Loucy (cell line): ENCODE measurements at regions not wholly inside any gene's neighbourhood (a gene's known extent, or its start where the extent isn't known, plus 50 kb on each side); places are given as distances from the start of the nearest gene placed in this dataset.
"Not testable (repeated sequence)": the region's sequence is repeated elsewhere in the genome, so short reads cannot be mapped to it uniquely, and the experiment has no call there.

Experiments used
- H2AFZ ChIP-seq: fragments of 200-600 bp; sonication (generic); 2 replicates; pipeline ENCODE4 v1.6.0; 2016; ENCODE audit warnings: antibody characterized with exemption, mild to moderate bottlenecking, low read length, moderate library complexity
- H3F3A ChIP-seq: fragments of 200-600 bp; 2 replicates; pipeline ENCODE4 v1.6.0; 2016; ENCODE audit warnings: antibody characterized with exemption, low read depth, mild to moderate bottlenecking
- H3K27me3 ChIP-seq: fragments of 200-600 bp; sonication (generic); 2 replicates; pipeline ENCODE4 v1.6.1; 2014; ENCODE audit warnings: low read length, mild to moderate bottlenecking; ENCODE audit not compliant: insufficient read depth, poor library complexity, severe bottlenecking
- H3K36me3 ChIP-seq: fragments of 200-600 bp; sonication (generic); 2 replicates; pipeline ENCODE4 v1.6.1; 2016; ENCODE audit warnings: low read length; ENCODE audit not compliant: insufficient read depth
- H3K4me1 ChIP-seq: fragments of 200-600 bp; sonication (generic); 2 replicates; pipeline ENCODE4 v1.5.1; 2014; ENCODE audit warnings: low read length, mild to moderate bottlenecking; ENCODE audit not compliant: insufficient read depth, poor library complexity, severe bottlenecking
- H3K4me2 ChIP-seq: fragments of 200-600 bp; sonication (generic); 2 replicates; pipeline ENCODE4 v1.6.0; 2014; ENCODE audit warnings: antibody characterized with exemption, low read length, low read depth, mild to moderate bottlenecking; ENCODE audit not compliant: poor library complexity, severe bottlenecking
- H3K4me3 ChIP-seq: fragments of 200-600 bp; sonication (generic); 2 replicates; pipeline ENCODE4 v1.5.1; 2014; ENCODE audit warnings: low read length, mild to moderate bottlenecking, mixed read lengths; ENCODE audit not compliant: poor library complexity, severe bottlenecking
- H3K79me2 ChIP-seq: fragments of 200-600 bp; sonication (generic); 2 replicates; pipeline ENCODE4 v1.6.1; 2014; ENCODE audit warnings: low read length; ENCODE audit not compliant: insufficient read depth
- H3K9ac ChIP-seq: fragments of 200-600 bp; sonication (generic); 2 replicates; pipeline ENCODE4 v1.6.0; 2014; ENCODE audit warnings: mild to moderate bottlenecking, low read depth, low read length, moderate library complexity; ENCODE audit not compliant: poor library complexity, severe bottlenecking
- H3K9me2 ChIP-seq: fragments of 200-600 bp; sonication (generic); replicated peaks from 2 replicates; pipeline ENCODE4 v1.6.1; 2016; ENCODE audit warnings: low read depth, low read length, mixed read lengths
- H3K9me3 ChIP-seq: fragments of 200-600 bp; sonication (generic); 2 replicates; pipeline ENCODE4 v1.6.1; 2014; ENCODE audit warnings: mild to moderate bottlenecking, antibody characterized with exemption, low read length, low read depth; ENCODE audit not compliant: insufficient read depth
- H4K20me1 ChIP-seq: fragments of 200-600 bp; sonication (generic); 2 replicates; pipeline ENCODE4 v1.6.0; 2014; ENCODE audit warnings: antibody characterized with exemption, low read length, mild to moderate bottlenecking; ENCODE audit not compliant: insufficient read depth, poor library complexity, severe bottlenecking

GRCh38 chr7:56993779-56994178 lies 138.5 kb downstream of the ZNF479 start:
- H3K9me2 ChIP-seq, H3K4me1 ChIP-seq, H4K20me1 ChIP-seq, H3K27me3 ChIP-seq, H3K4me2 ChIP-seq, H3K4me3 ChIP-seq, H3K79me2 ChIP-seq, H3K36me3 ChIP-seq, H3K9me3 ChIP-seq, H3F3A ChIP-seq, H2AFZ ChIP-seq, H3K9ac ChIP-seq: not testable (repeated sequence)

GRCh38 chr7:56957737-56958408 lies 174.4 kb downstream of the ZNF479 start:
- H3K4me3 ChIP-seq, H3K9me3 ChIP-seq, H3K9ac ChIP-seq, H3K4me1 ChIP-seq, H3K27me3 ChIP-seq, H3K9me2 ChIP-seq, H3F3A ChIP-seq, H2AFZ ChIP-seq, H3K79me2 ChIP-seq, H4K20me1 ChIP-seq, H3K36me3 ChIP-seq, H3K4me2 ChIP-seq: not testable (repeated sequence)

DNA sequence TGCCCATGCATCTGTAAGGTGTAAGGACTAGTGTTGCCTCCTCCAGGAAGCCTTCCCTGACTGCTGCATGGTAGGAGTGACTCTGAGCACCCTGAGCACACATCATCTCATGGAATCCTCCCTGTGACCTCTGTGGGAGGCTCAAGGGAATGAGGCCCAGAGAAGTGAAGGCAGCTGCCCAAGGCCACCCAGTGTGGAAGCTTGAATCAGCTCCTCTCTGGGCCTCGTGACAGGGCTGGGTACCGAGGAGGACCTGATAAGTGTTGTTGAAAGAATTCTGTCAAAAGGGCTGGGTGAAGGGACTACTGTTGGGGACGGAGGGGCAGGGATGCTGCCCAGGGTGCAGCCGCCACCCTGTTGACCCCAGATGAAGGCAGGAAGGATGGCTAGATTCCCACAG lies 175.2 kb downstream of the ZNF479 start:
- not testable (repeated sequence) for H4K20me1 ChIP-seq, H3K9ac ChIP-seq, H3K9me2 ChIP-seq, H3F3A ChIP-seq, H3K4me1 ChIP-seq, H3K9me3 ChIP-seq, H3K79me2 ChIP-seq, H3K27me3 ChIP-seq, H3K4me3 ChIP-seq, H2AFZ ChIP-seq, H3K36me3 ChIP-seq, H3K4me2 ChIP-seq

DNA sequence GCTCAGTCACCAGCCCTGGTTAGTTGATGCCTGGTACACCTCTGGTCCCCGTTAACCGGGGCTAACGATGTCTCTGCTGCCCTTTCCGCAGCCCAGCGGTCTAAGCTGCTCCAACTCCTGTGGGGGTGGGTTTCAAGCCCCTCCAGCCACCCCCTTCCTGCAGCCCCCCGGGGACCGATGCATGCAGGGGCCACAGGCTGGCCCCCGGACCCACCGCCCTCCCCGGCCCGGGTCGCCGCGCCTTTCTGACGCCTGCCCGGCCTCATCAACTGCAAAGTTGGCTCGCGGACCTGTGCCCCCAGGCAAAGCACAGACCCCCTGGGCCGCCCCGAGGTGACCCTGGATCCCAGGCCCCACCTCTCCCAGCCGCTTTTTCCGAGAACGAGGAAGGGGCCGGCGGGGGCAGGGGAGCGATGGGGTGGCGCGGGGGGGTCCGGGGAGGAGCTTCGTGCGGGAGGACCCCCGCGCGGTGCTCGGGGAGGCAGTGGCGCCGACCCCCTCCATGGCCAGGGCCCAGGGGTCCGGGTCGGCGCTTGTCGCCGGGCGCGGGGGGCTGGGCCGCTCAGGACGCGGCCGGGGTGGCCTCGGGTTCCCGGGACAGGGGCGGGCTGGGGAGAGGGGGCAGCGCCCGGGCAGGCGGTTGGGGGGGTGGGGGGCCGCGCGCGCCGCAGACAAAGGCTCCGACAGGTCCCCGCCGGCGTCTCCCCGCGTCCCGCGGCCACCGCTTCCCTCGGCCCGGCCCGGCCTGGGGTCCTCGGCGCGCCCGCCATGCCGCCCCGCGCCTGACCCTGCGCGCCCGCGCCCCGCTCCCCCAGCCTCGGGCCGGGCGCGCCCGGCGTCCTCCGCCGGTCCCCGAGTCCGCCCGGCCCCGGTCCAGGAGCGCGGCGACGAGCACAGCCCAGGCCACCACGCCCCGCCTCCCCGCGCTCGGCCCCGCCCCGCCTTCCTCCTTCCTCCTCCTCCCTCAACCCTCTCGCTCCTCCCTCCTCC lies 183.6 kb downstream of the ZNF479 start:
- H3K79me2 ChIP-seq, H3F3A ChIP-seq, H3K9me3 ChIP-seq, H4K20me1 ChIP-seq, H2AFZ ChIP-seq, H3K9ac ChIP-seq, H3K4me3 ChIP-seq, H3K9me2 ChIP-seq, H3K27me3 ChIP-seq, H3K4me1 ChIP-seq, H3K36me3 ChIP-seq, H3K4me2 ChIP-seq: not testable (repeated sequence)

DNA sequence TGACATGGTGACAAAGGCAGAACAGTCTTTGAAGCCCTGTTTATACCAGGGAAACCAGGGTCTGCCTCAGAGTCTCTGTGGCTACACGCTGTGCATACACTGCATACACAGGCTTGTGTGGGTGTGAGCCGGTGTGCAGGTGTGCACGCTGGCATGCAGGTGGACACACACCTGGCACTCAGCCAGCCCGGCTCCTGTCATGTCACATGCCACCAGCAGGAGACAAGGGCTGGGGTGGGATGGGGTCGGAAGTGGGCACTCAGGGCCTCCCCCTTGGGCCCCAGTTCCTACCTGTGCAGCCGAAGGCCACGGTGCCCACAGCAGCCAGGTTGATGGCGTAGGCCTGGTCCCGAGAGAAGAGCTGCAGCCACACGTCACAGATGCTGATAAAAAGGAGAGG lies 192.2 kb downstream of the ZNF479 start:
- not testable (repeated sequence) for H3K4me1 ChIP-seq, H3K36me3 ChIP-seq, H3K9me3 ChIP-seq, H3K9ac ChIP-seq, H4K20me1 ChIP-seq, H3K4me3 ChIP-seq, H3K4me2 ChIP-seq, H2AFZ ChIP-seq, H3K9me2 ChIP-seq, H3K27me3 ChIP-seq, H3K79me2 ChIP-seq, H3F3A ChIP-seq

DNA sequence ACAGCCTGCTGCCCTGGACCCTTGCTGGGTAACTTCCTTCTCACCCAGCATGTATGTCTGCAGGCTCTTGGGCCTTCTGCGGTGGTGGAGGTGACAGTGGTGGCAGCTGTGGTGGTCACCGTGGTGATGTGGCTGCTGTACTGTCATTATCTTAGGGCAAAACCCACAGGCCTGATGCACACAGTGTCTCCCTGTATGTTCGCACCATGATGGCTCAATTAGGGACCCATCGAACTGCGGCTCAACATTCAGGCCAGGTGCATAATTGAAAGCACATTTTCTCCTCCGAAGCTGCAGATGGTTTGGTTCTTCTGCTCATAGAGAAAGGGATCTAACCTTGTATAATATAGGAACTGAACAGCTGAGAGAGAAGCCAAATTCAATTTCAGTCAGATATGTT lies 208.3 kb downstream of the ZNF479 start:
- H3K4me1 ChIP-seq, H3K9me3 ChIP-seq, H3K79me2 ChIP-seq, H3K9me2 ChIP-seq, H3F3A ChIP-seq, H3K36me3 ChIP-seq, H4K20me1 ChIP-seq, H3K9ac ChIP-seq, H3K4me2 ChIP-seq, H3K4me3 ChIP-seq, H2AFZ ChIP-seq, H3K27me3 ChIP-seq: not testable (repeated sequence)

- peak overlapping the region; percentile 27 for H3K9ac ChIP-seq
- H3K4me1 ChIP-seq, H4K20me1 ChIP-seq, H3K36me3 ChIP-seq, H2AFZ ChIP-seq, H3K4me3 ChIP-seq, H3F3A ChIP-seq, H3K4me2 ChIP-seq, H3K9me3 ChIP-seq, H3K79me2 ChIP-seq, H3K27me3 ChIP-seq, H3K9me2 ChIP-seq: not testable (repeated sequence)
Observed at GRCh38 chr7:56910973-56911372, 221.3 kb downstream of the ZNF479 start.
